ENCODE measurements at regions not wholly inside any gene's neighbourhood (a gene's known extent, or its start where the extent isn't known, plus 50 kb on each side); places are given as distances from the start of the nearest gene placed in this dataset.
"Not testable (repeated sequence)": the region's sequence is repeated elsewhere in the genome, so short reads cannot be mapped to it uniquely, and the experiment has no call there.

DNA sequence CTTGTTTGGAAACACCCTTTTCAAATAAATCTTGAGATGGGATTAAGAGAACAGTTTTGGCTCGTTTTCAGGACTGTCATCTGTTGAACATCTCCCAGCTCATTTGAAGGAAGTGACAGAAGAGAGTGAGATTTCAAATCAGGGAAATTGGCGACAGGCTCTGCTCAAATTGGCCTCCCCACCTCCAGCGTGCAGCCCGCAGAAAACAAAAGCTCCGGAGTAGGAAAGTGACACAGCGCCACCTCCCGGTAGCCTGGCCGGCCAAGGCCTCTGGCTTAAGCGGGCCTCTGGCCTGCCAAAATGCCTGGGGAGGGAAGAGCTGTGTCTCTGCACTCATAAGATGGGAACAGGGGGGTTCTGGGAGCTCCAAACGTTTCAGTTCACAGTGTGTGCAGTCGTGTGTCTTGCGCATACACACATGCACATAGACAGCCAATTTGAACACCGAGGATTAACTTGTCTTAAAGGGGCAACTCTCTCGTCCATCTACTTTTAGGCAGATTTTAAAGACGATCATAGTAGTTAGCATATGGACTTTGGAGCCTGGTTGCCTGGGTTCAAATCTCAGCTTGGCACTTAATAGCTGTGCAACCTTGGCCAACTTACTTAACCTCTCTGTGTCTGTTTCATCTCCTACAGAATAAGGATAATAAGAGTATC is 132.7 kb upstream of the RCN1 start:
- no peak for TF ChIP-seq POLR2A (IDR thresholded peaks at IDR 0.05; ENCODE audit: low read length)
- TF ChIP-seq GATA1 (IDR thresholded peaks at IDR 0.05; ENCODE audit: low read depth, low read length) = no peak
- peak; percentile 50 to 66 for DNase-seq

- TF ChIP-seq POLR2A (IDR thresholded peaks at IDR 0.05; ENCODE audit: low read length) = no peak
- TF ChIP-seq GATA1 (IDR thresholded peaks at IDR 0.05; ENCODE audit: low read depth, low read length) = no peak
- DNase-seq = no peak
Observed at GRCh38 chr11:31957674-31958073, 133.2 kb upstream of the RCN1 start.

DNA sequence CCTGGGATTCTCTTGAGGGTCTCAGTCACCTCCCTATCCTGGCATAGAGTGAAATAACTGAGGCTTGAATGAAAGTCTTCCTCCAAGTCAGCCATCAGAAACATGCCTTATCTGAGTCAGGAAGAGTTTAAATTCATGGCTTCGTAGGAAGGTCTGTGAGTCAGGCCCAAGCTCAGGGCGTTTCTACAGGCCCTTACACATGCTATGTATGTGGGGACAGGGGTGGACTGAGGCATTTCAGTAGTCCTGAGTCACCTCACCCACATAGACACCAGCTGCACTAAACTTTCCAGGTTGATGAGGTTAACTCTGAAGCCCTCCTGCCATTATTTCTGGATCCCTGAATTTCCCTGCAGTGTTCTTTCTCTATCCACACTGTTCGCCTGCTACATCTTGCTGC is 134.6 kb upstream of the RCN1 start:
- TF ChIP-seq POLR2A (IDR thresholded peaks at IDR 0.05; ENCODE audit: low read length) = no peak
- TF ChIP-seq GATA1 (IDR thresholded peaks at IDR 0.05; ENCODE audit: low read depth, low read length) = no peak
- DNase-seq = no peak

DNA sequence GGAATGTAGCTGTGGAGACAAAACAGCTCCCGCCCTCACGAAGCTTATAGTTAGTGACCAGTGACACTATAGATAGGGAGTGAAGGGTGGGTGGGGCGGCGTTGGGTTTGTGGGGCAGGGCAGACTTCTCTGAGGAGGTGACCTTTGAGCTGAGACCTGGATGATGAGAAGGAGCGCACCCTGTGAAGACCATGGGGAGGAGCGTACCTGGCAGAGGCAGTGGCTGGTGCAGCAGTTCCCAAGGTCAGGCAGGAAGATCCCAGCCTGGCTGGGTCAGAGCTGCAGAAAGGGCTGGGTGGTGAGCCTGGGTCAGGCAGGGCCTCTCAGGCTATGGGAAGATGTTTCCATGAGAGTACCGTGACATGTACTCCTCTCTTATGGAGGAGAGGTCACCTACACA is 135.0 kb upstream of the RCN1 start:
- TF ChIP-seq GATA1 (IDR thresholded peaks at IDR 0.05; ENCODE audit: low read depth, low read length) = no peak
- TF ChIP-seq POLR2A (IDR thresholded peaks at IDR 0.05; ENCODE audit: low read length) = no peak
- no peak for DNase-seq

DNA sequence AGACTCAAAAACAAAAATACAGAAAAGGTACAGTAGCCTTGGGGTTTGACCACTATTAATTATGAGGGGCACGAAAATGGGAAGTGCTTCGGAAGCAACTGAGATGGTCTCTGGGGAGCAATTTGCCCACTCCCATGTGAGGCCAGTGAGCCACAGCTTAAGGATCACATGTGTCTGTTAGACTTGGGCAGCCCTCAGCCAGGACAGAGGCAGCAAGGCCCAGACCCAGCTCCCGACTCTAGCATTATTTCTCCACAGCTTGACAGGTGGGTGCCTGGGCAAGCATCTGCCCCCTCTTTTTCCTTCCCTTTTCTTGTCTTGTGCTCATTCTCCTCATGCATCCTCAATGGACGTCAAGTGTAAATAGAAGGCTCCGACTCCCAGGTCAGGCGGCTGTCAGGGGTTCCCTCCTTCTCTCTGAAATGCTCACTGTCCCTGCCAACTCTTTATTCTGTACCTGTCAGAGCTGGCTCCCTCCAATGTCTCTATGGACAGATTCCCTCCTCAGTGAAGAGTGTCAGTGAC is 137.0 kb upstream of the RCN1 start:
- DNase-seq = no peak
- no peak for TF ChIP-seq GATA1 (IDR thresholded peaks at IDR 0.05; ENCODE audit: low read depth, low read length)
- no peak for TF ChIP-seq POLR2A (IDR thresholded peaks at IDR 0.05; ENCODE audit: low read length)

DNA sequence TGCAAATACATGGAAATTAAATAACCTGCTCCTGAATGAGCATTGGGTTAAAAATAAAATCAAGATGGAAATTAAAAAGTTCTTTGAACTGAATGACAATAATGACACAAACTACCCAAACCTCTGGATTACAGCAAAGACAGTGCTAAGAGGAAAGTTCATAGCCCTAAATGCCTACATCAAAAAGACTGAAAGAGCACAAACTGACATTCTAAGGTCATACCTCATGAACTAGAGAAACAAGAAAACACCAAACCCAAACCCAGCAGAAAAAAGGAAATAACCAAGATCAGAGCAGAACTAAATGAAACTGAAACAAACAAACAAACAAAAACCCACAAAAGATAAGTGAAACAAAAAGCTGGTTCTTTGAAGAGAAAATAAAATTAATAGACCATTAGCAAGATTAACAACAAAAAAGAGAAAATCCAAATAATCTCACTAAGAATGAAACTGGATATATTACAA is 138.6 kb upstream of the PAX6 start:
- DNase-seq = not testable (repeated sequence)

GRCh38 chr11:31947051-31947450 is 135.9 kb upstream of the PAX6 start:
- DNase-seq = no peak
- TF ChIP-seq POLR2A (IDR thresholded peaks at IDR 0.05; ENCODE audit: low read length) (no peak), GATA1 (IDR thresholded peaks at IDR 0.05; ENCODE audit: low read depth, low read length) (no peak)

DNA sequence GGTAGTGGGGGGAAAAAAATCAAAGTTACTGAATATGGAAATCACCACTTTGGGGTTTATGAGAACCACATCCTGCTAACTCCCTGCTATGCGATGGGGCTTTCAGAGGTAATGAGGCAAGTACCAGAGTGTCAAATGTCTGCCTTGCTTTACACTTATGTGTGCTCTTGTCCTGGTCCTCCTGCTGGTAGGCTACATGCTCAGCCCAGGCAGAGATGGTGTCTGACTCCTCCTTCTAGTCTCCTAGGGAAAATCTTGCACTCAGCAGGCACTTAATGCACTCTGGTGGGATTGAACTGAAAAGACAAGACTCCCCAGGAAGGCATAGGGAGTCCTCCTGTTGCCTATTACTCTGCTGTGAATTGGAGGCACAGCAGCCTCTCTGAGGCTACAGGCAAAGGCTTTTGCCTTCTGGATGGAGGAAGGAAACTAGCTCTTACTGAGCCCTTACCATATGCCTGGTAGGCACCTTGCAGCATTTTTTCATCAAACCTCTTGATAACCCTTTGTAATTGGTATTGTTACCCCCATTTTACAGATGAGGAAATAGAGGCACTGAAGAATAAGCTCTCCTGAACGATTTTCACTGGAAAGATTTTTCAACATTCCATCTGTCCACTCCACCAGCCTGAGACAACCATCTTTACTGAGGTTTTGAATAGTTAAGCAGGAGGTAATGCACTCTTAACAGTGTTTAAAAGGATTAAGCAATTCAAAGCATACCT is 132.1 kb upstream of the PAX6 start:
- DNase-seq = no peak
- TF ChIP-seq POLR2A (IDR thresholded peaks at IDR 0.05; ENCODE audit: low read length) (no peak), GATA1 (IDR thresholded peaks at IDR 0.05; ENCODE audit: low read depth, low read length) (no peak)

GRCh38 chr11:31940371-31941037 is 129.4 kb upstream of the PAX6 start:
- TF ChIP-seq POLR2A (IDR thresholded peaks at IDR 0.05; ENCODE audit: low read length) = no peak
- no peak for TF ChIP-seq GATA1 (IDR thresholded peaks at IDR 0.05; ENCODE audit: low read depth, low read length)
- DNase-seq = no peak

- TF ChIP-seq GATA1 (IDR thresholded peaks at IDR 0.05; ENCODE audit: low read depth, low read length) (no peak), POLR2A (IDR thresholded peaks at IDR 0.05; ENCODE audit: low read length) (no peak)
- no peak for DNase-seq
Observed at GRCh38 chr11:31939004-31939403, 127.9 kb upstream of the PAX6 start.

- TF ChIP-seq GATA1 (IDR thresholded peaks at IDR 0.05; ENCODE audit: low read depth, low read length) (no peak), POLR2A (IDR thresholded peaks at IDR 0.05; ENCODE audit: low read length) (no peak)
- DNase-seq = no peak
Observed at GRCh38 chr11:31936312-31936711, 125.2 kb upstream of the PAX6 start.

DNA sequence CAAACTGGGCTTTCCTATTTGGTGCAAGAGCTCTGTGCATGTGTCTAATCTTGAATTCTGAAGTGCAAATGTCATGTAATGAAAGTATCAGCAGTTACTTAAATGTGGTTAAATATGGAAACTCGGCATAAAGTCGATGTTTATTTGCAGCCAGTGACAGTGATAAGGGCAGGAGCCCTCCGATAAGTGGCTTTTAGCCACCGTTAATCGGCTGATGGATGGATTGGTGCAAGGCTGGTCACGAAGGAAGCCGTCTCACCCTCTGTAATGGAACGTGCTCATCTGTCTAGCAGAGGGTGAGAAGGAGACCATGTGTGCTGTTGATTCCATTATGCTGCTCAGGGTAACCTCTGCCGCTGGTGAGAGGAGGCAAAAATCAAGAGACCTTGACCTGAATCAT is 121.8 kb upstream of the PAX6 start:
- no peak for DNase-seq
- TF ChIP-seq GATA1 (IDR thresholded peaks at IDR 0.05; ENCODE audit: low read depth, low read length) = no peak
- no peak for TF ChIP-seq POLR2A (IDR thresholded peaks at IDR 0.05; ENCODE audit: low read length)

GRCh38 chr11:31927982-31928381 is 116.9 kb upstream of the PAX6 start:
- TF ChIP-seq POLR2A (IDR thresholded peaks at IDR 0.05; ENCODE audit: low read length) (no peak), GATA1 (IDR thresholded peaks at IDR 0.05; ENCODE audit: low read depth, low read length) (no peak)
- no peak for DNase-seq

GRCh38 chr11:31926816-31927528 is 115.8 kb upstream of the PAX6 start:
- no peak for DNase-seq

More at GRCh38 chr11:31926816-31927528, 115.8 kb upstream of the PAX6 start:
- TF ChIP-seq POLR2A (IDR thresholded peaks at IDR 0.05; ENCODE audit: low read length) (no peak), GATA1 (IDR thresholded peaks at IDR 0.05; ENCODE audit: low read depth, low read length) (no peak)
